SK-N-SH treated with all-trans-retinoic acid at 6 μM for 48 hours (cell line): ENCODE measurements at regions not wholly inside any gene's neighbourhood (a gene's known extent, or its start where the extent isn't known, plus 50 kb on each side); places are given as distances from the start of the nearest gene placed in this dataset.

Source experiments
- ARNTL ChIP-seq: fragments of 450-650 bp; formaldehyde crosslinking; IDR thresholded peaks from 2 replicates; pipeline ENCODE4 v1.5.0; 2020; ENCODE audit warnings: low read depth, mild to moderate bottlenecking, moderate library complexity, borderline replicate concordance
- CREB5 ChIP-seq: fragments of 250-450 bp; sonication (Bioruptor Pico); IDR thresholded peaks from 2 replicates; pipeline ENCODE4 v1.5.1; 2020; ENCODE audit warnings: low read depth, mild to moderate bottlenecking, moderate library complexity
- CSDC2 ChIP-seq: fragments of 250-450 bp; sonication (Bioruptor Pico); IDR thresholded peaks from 2 replicates; pipeline ENCODE4 v1.5.0; 2020; ENCODE audit warnings: mild to moderate bottlenecking, moderate library complexity
- OSR1 ChIP-seq: fragments of 250-450 bp; sonication (Bioruptor Pico); IDR thresholded peaks from 2 replicates; pipeline ENCODE4 v1.8.0; 2022; ENCODE audit warnings: moderate library complexity, mild to moderate bottlenecking, inconsistent platforms
- PATZ1 ChIP-seq: fragments of 250-450 bp; sonication (Bioruptor Pico); IDR thresholded peaks from 2 replicates; pipeline ENCODE4 v1.8.0; 2020; ENCODE audit warnings: mild to moderate bottlenecking, moderate library complexity, borderline replicate concordance
- SNAI2 ChIP-seq: fragments of 250-450 bp; sonication (Bioruptor Pico); IDR thresholded peaks from 2 replicates; pipeline ENCODE4 v1.5.0; 2020; ENCODE audit warnings: mild to moderate bottlenecking, moderate library complexity
- TCF4 ChIP-seq: fragments of 250-450 bp; sonication (Bioruptor Pico); IDR thresholded peaks from 2 replicates; pipeline ENCODE4 v1.8.0; 2021; ENCODE audit warnings: mild to moderate bottlenecking, moderate library complexity, borderline replicate concordance
- ZC3H10 ChIP-seq: fragments of 250-450 bp; sonication (Bioruptor Pico); IDR thresholded peaks from 2 replicates; pipeline ENCODE4 v1.5.1; 2021; ENCODE audit warnings: mild to moderate bottlenecking, moderate library complexity
- ZFP3 ChIP-seq: fragments of 250-450 bp; sonication (Bioruptor Pico); IDR thresholded peaks from 2 replicates; pipeline ENCODE4 v1.5.0; 2020; ENCODE audit warnings: mild to moderate bottlenecking, moderate library complexity
- ZFP30 ChIP-seq: fragments of 450-650 bp; formaldehyde crosslinking; IDR thresholded peaks from 2 replicates; pipeline ENCODE4 v1.5.0; 2022; ENCODE audit warnings: mild to moderate bottlenecking, moderate library complexity
- ZNF70 ChIP-seq: fragments of 450-650 bp; formaldehyde crosslinking; IDR thresholded peaks from 2 replicates; pipeline ENCODE4 v1.5.0; 2020; ENCODE audit warnings: mild to moderate bottlenecking, moderate library complexity
- ZNF8 ChIP-seq: fragments of 450-650 bp; formaldehyde crosslinking; IDR thresholded peaks from 2 replicates; pipeline ENCODE4 v1.5.0; 2020; ENCODE audit warnings: mild to moderate bottlenecking, moderate library complexity

GRCh38 chr6:9583753-9584352 lies 831.0 kb downstream of the TFAP2A start:
- TF ChIP-seq CSDC2 (CRISPR knock-in tag) (no peak), TCF4 (CRISPR knock-in tag) (no peak), PATZ1 (CRISPR knock-in tag) (no peak), ZNF70 (CRISPR knock-in tag) (no peak), ZFP3 (CRISPR knock-in tag) (no peak), ZNF8 (no peak), ARNTL (no peak), OSR1 (CRISPR knock-in tag) (no peak), SNAI2 (no peak), CREB5 (no peak), ZFP30 (CRISPR knock-in tag) (no peak), ZC3H10 (CRISPR knock-in tag) (no peak)
